Raji (cell line): ENCODE measurements at regions not wholly inside any gene's neighbourhood (a gene's known extent, or its start where the extent isn't known, plus 50 kb on each side); places are given as distances from the start of the nearest gene placed in this dataset.

ENCODE experiments used
- POLR2A ChIP-seq: IDR thresholded peaks from 2 replicates; pipeline ENCODE4 v1.6.1; 2011; ENCODE audit warnings: low read depth, low read length, control low read depth; ENCODE audit not compliant: insufficient read depth

DNA sequence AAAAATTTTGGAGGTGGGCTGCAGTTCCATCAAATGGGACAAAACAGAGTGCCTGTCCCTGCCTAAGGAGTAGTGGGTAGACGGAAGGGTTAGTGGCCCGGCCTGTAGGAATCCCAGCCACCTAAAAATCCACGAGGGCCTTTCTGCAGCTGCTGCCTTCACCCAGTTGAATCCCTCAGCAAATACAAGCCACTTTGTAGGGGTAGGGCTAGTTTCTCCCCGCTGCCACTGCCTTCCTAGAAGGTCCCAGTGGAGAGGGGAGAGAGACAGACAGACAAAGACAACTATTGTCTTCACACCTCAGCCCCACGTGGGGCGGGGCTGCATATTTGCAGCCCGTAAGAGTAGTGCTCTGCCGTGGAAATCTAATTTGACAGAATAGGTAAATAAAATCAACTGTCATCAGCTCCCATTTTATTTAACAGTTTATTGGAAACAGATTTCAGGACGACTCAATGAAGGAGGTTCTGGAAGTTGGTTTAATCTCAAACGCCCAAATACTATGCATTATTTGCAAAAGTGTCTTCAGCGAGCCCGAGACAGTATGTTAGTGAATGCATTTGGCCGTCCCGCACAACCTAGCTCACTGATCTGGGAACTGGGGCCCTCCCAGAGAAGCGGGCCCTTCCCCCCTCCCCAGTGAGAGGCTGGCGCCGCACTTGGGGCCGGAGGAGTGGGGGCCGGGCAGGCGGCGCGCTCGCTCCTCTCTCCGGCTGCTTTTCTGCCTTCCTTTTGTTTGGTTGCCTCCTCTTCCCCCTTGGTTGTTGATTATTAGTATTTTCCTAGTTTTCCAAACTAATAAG is 67.6 kb upstream of the TBCA start:
- no peak for TF ChIP-seq POLR2A

- TF ChIP-seq POLR2A = no peak
These were observed 66.1 kb upstream of the TBCA start for GRCh38 chr5:77842243-77842642.

DNA sequence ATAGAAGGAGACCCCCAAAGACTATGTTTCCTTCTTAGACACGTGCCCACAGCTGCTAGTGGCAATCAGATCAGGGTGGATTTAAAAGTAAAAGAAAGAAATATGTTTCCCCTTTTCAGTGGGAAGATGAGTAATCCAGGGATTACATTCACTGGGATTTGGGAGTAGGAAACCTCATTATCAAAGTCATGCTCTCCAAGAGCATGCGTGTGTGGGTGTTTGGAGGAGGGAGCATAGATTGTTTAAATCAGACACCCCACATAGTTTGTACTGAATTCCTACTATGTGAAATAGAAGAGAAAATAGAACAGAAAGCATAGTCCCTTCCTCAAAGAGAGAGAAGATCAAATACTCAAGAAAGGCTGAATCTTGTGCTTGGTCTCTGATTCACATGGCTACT is 65.5 kb upstream of the TBCA start:
- no peak for TF ChIP-seq POLR2A

- no peak for TF ChIP-seq POLR2A
These were observed 64.8 kb upstream of the TBCA start for GRCh38 chr5:77840930-77841329.

GRCh38 chr5:77839691-77840090 is 63.6 kb upstream of the TBCA start:
- no peak for TF ChIP-seq POLR2A

DNA sequence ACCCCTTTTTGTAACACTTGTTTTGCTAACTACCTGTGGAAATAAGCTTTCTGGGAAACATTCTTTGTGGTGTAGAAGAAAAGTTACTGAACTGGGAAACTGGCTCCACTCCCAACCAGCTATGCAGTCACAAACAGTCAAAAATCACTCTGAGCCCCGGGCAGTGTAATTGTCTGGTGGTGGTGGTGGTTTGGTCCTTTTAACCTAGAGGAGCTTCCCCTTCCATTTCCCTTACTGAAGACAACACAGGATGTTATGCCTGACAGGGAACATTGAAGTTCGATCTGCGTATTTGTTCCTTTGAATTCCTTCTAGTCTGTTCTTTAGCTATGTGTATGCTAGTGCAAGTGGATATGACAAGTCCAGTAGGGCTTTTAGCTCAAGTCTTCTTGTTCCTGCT is 56.8 kb upstream of the TBCA start:
- no peak for TF ChIP-seq POLR2A

DNA sequence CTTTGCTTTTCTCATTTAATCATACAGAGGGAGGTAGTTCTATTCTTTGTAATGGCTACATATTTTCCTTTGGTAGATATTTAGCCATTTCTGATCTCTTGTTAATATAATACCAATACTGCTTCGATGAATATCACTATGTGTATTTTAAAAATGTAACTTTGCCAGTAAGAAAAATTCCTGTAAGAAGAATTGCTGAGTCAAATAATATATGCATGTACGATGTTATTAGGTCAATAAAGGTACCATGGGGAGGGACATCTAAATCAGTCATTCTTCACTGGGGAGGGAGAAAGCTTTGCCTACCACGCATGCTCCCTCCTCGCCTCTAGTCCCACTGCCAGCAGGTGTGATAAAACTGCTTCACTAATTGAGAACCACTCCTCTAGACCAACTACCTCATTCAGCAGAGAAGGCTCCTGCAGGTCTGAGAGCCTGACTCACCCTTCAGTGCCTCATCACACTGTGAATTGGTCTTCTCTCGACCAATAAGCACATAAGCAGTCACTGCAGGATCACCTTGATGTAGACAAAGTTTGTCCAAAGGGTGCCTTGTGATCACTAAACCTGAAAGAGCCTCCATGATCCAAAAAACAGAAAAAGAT is 56.1 kb upstream of the TBCA start:
- no peak for TF ChIP-seq POLR2A

- TF ChIP-seq POLR2A = no peak
These were observed 52.3 kb upstream of the TBCA start for GRCh38 chr5:77828445-77828844.
